IPS-20b (cell line): ENCODE measurements at regions not wholly inside any gene's neighbourhood (a gene's known extent, or its start where the extent isn't known, plus 50 kb on each side); places are given as distances from the start of the nearest gene placed in this dataset.

Source experiments
- H3K27ac ChIP-seq: one replicate; pipeline ENCODE4 v1.5.1; 2013; ENCODE audit warnings: low read length
- H3K27me3 ChIP-seq: 2 replicates; pipeline ENCODE4 v1.6.1; 2013; ENCODE audit warnings: mild to moderate bottlenecking, low read length, inconsistent platforms; ENCODE audit not compliant: insufficient read depth
- H3K36me3 ChIP-seq: 2 replicates; pipeline ENCODE4 v1.6.1; 2013; ENCODE audit warnings: low read depth, mild to moderate bottlenecking, inconsistent platforms, low read length, moderate library complexity; ENCODE audit not compliant: insufficient read depth
- H3K4me1 ChIP-seq: 2 replicates; pipeline ENCODE4 v1.6.1; 2013; ENCODE audit warnings: mild to moderate bottlenecking, control low read depth, inconsistent platforms, low read length, moderate library complexity; ENCODE audit not compliant: insufficient read depth
- H3K4me3 ChIP-seq: 2 replicates; pipeline ENCODE4 v1.5.1; 2013; ENCODE audit warnings: mild to moderate bottlenecking, low read length, inconsistent platforms
- H3K9ac ChIP-seq: 2 replicates; pipeline ENCODE4 v1.6.1; 2013; ENCODE audit warnings: low read depth, mild to moderate bottlenecking, inconsistent platforms, low read length, moderate library complexity
- H3K9me3 ChIP-seq: 2 replicates; pipeline ENCODE4 v1.6.1; 2013; ENCODE audit warnings: mild to moderate bottlenecking, low read depth, low read length, inconsistent platforms; ENCODE audit not compliant: insufficient read depth

DNA sequence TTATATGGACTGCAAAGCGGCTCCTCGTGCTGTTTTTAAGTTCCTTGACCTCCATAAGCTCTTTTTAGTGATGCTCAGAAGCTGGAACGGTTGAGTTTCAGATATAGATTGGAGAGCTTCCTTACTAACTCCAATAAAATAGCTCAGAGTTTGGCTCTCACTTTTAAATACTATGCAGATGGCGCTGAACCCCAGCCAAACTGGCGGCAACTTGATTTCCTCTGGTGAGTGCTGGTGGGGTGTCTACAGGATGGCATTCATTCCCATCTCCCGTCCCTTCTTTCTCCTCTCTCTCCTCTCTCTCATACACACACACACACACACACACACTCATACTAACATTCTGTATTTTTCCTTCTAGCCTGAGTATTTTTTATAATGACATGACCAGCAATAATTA, 346.3 kb downstream of the ETNK1 start:
- no peak overlapping the region for H3K27ac ChIP-seq
- no peaks in the 10 kb centered on the region for H3K27me3 ChIP-seq
- H3K4me1 ChIP-seq: peaks cover 9% of the 10 kb centered on the region
- H3K9ac ChIP-seq: no peak overlapping the region
- H3K9me3 ChIP-seq: no peaks in the 10 kb centered on the region
- H3K4me3 ChIP-seq: no peak overlapping the region
- no peaks in the 10 kb centered on the region for H3K36me3 ChIP-seq

DNA sequence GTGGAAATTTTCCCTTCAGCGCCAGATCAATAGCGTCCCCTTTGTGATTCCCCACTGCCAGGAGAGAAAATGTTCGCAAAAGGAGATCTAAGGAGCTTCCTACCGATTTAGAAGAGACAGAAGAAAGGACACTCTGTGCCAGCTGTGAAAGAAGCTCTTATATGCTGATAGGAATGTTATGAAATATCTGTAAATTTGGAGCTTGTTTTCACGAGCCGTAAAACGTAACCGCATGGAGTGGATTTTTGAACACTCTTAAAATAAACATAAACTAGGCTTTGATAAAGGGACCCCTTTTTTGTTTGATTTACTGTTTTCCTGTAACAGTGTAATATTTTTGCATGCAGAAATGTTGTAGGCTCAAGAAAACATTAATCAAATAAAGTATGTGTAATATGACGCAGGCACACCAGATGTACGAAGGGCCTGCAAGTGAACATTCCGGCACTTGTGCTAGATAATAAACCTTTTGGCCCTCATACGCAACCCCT, 346.8 kb downstream of the ETNK1 start:
- Histone ChIP-seq H3K27ac (no peak overlapping the region), H3K36me3 (no peaks in the 10 kb centered on the region), H3K4me3 (no peak overlapping the region), H3K4me1 (peaks cover 7% of the 10 kb centered on the region), H3K9me3 (no peaks in the 10 kb centered on the region), H3K9ac (no peak overlapping the region), H3K27me3 (no peaks in the 10 kb centered on the region)

DNA sequence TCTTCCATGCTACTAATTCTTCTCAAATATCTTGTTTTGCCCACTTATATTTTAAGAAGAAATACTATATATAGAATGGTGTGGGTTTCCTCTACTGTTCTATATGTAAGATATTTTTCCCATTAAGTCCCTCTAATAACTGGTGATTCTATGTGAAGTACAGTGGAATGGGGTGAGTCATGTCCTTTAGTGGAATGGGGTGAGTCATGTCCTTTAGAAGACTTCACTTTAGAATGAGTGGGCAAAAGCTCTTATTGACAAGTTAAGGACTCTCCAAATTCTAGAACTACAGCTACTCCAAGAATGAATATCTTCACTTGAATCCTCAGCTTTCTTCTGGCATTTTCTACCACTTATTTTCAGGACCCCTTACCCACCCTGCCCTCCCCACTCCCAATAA, 349.9 kb downstream of the ETNK1 start:
- H3K27me3 ChIP-seq: no peaks in the 10 kb centered on the region
- no peaks in the 10 kb centered on the region for H3K9me3 ChIP-seq
- no peak overlapping the region for H3K4me3 ChIP-seq
- no peaks in the 10 kb centered on the region; the same call in 1 of the 2 replicates for H3K4me1 ChIP-seq
- H3K36me3 ChIP-seq: no peaks in the 10 kb centered on the region
- no peak overlapping the region for H3K9ac ChIP-seq
- H3K27ac ChIP-seq: no peak overlapping the region

GRCh38 chr12:22978962-22979361, 354.0 kb downstream of the ETNK1 start:
- Histone ChIP-seq H3K4me3 (no peak overlapping the region), H3K9ac (no peak overlapping the region), H3K27ac (no peak overlapping the region), H3K27me3 (no peaks in the 10 kb centered on the region), H3K4me1 (no peaks in the 10 kb centered on the region; the same call in 1 of the 2 replicates), H3K9me3 (no peaks in the 10 kb centered on the region), H3K36me3 (no peaks in the 10 kb centered on the region)

DNA sequence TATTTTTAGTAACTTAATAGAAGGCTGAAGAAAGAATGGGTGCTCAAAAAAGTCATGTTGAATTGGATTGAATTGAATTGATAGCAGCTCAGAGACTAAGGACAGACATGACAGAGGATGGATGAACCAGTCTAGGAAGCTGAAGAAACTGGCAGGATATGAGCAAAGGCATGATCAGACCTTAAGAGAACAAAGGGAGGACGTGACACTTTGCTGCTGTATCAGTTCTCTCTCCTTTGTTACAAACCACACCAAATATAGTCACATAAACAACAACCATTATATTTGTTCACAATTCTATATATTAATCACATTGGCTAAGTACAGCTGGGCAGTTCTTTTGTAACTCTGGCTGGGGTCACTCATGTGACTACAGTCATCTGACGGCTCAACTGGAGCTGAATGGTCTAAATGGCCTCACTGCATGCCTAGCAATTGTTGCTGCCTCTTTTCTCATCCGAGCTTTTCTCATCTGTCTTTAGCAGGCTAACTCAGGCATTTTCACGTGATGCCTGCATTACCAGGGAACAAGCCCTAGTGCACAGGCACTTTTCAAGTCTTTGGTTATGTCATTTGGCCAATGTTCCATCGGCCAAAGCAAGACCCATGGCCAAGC, 355.0 kb downstream of the ETNK1 start:
- Histone ChIP-seq H3K36me3 (no peaks in the 10 kb centered on the region), H3K27ac (no peak overlapping the region)

DNA sequence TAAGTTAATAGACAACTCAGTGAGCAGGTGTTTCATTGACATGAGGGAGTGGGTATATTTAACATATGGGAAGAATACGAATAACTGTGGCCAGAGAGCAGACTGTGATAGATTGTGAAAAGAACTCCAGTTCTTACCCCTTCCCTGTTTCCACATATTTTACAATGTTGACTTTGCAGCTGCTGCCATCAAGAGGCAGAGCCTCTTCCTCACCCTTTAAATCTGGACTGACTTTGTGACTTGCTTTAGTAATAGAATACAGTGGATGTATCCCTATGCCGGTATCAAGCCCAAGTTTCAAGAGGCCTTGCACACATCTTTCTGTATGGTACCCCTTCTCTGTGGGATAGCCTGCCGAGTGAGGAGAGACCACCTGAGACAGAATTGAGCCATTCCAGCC, 356.7 kb downstream of the ETNK1 start:
- Histone ChIP-seq H3K27ac (no peak overlapping the region), H3K4me3 (no peak overlapping the region), H3K36me3 (no peaks in the 10 kb centered on the region), H3K9ac (no peak overlapping the region), H3K9me3 (no peaks in the 10 kb centered on the region), H3K4me1 (no peaks in the 10 kb centered on the region), H3K27me3 (no peaks in the 10 kb centered on the region)

More for the DNA sequence above, 355.0 kb downstream of the ETNK1 start:
- Histone ChIP-seq H3K9me3 (no peaks in the 10 kb centered on the region), H3K9ac (no peak overlapping the region), H3K4me3 (no peak overlapping the region), H3K4me1 (no peaks in the 10 kb centered on the region; the same call in 1 of the 2 replicates), H3K27me3 (no peaks in the 10 kb centered on the region)

- Histone ChIP-seq H3K9ac (no peak overlapping the region), H3K9me3 (no peaks in the 10 kb centered on the region), H3K4me3 (no peak overlapping the region), H3K36me3 (no peaks in the 10 kb centered on the region), H3K27ac (no peak overlapping the region), H3K27me3 (no peaks in the 10 kb centered on the region), H3K4me1 (peaks cover 3% of the 10 kb centered on the region; the same call in 1 of the 2 replicates)
Measured at GRCh38 chr12:22982635-22983034, 357.7 kb downstream of the ETNK1 start.

DNA sequence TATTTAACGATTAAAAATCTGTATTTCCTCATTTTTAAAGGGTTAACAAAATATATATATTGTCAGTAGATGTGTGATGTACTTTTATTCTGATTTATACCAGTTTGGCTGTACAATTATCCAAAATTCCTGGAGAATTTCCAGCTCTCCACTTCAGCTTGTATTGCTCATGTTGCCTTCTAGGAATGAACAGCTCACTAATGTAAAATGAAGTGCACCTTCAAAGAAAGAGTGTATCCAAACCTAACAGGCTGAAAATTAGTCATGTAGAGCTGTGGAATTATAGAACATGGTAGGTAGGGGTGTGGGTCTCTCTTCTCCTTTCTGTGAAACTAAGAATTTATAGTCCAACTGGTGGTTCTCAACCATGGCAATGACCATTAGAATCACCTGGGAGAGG, 362.0 kb downstream of the ETNK1 start:
- Histone ChIP-seq H3K27me3 (no peaks in the 10 kb centered on the region), H3K9ac (no peak overlapping the region), H3K4me1 (peaks cover 7% of the 10 kb centered on the region; the same call in 1 of the 2 replicates), H3K9me3 (no peaks in the 10 kb centered on the region), H3K36me3 (no peaks in the 10 kb centered on the region), H3K4me3 (no peak overlapping the region), H3K27ac (no peak overlapping the region)

DNA sequence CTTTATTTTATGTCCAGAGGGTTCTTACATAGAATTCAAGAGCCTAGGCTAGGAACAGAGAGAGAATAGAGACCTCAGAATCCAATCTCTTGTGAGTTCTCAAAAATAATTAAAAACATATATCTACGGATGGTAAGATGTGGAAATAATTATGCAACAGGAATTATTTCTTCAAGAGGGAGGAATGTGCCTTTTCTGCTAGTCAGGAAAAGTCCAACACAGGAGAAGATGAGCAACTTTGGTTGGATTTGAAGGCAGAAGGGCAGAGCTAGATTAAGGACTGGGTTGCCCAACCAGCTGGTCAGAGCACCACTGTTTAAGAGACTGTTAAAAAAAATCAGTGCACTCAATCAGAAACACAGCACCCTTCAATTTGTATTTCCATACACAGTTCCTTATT, 365.5 kb downstream of the ETNK1 start:
- Histone ChIP-seq H3K9ac (no peak overlapping the region), H3K4me1 (peaks cover 18% of the 10 kb centered on the region), H3K27me3 (no peaks in the 10 kb centered on the region), H3K9me3 (no peaks in the 10 kb centered on the region), H3K4me3 (no peak overlapping the region), H3K36me3 (no peaks in the 10 kb centered on the region), H3K27ac (no peak overlapping the region)

DNA sequence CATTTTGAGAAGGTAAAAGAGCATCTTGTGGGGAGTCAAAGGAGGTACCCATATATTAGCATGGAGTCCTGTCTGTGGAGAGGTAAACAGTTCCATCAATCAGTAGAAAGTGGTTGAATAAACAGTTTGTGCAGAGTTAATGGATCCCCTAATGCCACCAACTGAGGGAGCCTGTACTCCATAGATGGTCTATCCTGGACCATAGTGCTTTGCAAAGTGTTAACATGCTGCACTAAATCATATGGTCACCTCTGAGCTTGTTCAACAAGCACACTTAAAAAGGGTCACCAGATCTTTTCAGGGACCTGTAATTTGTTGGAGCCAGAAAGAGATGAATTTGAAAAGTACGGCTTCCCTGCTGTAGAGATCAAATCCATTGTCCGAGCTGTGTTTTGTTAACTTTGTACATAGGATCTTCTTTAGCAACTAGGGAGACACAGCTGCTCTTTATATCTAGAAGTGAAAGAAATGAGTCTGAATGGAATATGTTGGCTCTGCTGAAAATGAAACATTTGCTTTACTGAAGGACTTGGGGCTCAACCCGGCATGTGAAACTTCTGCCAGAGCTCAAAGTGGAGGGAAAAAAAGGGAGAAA, 366.4 kb downstream of the ETNK1 start:
- Histone ChIP-seq H3K4me1 (peaks cover 18% of the 10 kb centered on the region), H3K4me3 (no peak overlapping the region), H3K27ac (no peak overlapping the region), H3K27me3 (no peaks in the 10 kb centered on the region), H3K9me3 (no peaks in the 10 kb centered on the region), H3K9ac (no peak overlapping the region), H3K36me3 (no peaks in the 10 kb centered on the region)

DNA sequence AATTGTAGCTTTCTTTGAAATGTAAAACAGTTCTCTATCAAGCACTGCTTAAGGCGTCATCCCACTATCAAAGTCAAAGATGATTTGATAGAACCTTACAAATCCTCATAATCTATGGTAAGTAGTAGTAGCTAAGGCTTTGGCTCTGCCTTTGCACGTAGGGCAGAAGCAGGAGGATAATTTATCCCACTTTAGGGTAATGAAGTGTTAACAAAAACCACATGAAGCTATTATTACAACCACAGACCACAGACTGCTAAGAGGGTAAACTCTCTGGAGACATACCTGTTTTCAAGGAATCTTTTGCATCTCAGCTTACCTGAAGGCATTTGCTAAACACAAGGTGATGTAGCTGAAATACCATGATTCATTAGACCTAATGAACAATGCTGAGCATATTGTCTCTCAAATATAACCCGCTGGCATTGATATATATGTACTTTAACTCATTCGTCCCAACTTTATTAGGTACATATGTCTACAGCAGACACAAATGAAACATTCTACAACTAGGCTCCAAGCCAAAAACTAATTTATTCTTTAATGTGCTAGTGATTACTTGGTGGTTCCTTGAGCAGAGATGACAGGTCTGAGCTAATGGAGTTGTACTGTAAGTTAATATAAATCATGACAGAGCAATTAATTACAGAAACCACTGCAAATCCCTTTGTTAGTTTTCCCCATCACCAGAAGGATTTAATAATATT, 368.8 kb downstream of the ETNK1 start:
- Histone ChIP-seq H3K36me3 (no peaks in the 10 kb centered on the region), H3K4me3 (no peak overlapping the region), H3K4me1 (peaks cover 11% of the 10 kb centered on the region), H3K9me3 (no peaks in the 10 kb centered on the region), H3K27ac (no peak overlapping the region), H3K27me3 (no peaks in the 10 kb centered on the region), H3K9ac (no peak overlapping the region)

DNA sequence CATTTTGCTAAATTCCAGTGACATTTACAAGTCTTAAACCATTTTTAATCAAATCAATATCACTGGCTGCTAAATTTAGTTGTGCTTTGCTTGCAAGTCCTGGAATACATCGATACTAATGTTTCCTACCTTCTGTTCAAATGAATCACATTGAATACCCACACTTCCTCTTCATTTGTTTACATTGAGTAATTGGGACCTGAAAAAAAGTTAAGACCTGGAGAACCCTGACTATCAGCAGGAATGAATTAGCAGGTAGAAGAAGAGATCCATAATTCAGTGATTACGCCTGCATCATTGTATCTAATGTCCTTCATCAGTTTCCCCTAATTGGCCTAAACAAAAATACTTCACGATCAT, 369.3 kb downstream of the ETNK1 start:
- Histone ChIP-seq H3K9ac (no peak overlapping the region), H3K36me3 (no peaks in the 10 kb centered on the region), H3K27ac (no peak overlapping the region), H3K4me3 (no peak overlapping the region), H3K9me3 (no peaks in the 10 kb centered on the region), H3K27me3 (no peaks in the 10 kb centered on the region), H3K4me1 (peaks cover 11% of the 10 kb centered on the region)
